ENCODE measurements at regions not wholly inside any gene's neighbourhood (a gene's known extent, or its start where the extent isn't known, plus 50 kb on each side); places are given as distances from the start of the nearest gene placed in this dataset.

DNA sequence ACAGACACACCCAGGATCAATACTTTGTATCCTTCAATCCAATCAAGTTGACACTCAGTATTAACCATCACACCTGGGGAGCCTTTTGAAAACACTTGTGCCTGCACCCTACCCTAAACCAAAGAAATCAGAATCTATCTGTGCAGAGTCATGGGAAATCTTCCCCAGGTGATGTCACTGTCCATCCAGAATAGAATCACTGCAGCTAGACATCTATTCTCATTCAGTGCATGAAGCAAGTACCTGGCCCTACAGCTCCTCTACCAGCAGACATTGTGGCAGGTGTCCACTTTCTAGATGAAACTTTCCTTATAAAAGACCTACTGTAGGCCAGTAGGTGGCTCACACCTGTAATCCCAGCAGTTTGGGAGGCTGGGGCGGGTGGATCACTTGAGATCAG lies 262.4 kb upstream of the MARCKS start:
- no peaks in the 10 kb centered on the region for H3K27me3 ChIP-seq
- H3K9me3 ChIP-seq (ENCODE audit: low read depth), result no peaks in the 10 kb centered on the region
- no peaks in the 10 kb centered on the region for H3K36me3 ChIP-seq
- no peak overlapping the region for H3K4me3 ChIP-seq
- TF ChIP-seq, protein P1, sequence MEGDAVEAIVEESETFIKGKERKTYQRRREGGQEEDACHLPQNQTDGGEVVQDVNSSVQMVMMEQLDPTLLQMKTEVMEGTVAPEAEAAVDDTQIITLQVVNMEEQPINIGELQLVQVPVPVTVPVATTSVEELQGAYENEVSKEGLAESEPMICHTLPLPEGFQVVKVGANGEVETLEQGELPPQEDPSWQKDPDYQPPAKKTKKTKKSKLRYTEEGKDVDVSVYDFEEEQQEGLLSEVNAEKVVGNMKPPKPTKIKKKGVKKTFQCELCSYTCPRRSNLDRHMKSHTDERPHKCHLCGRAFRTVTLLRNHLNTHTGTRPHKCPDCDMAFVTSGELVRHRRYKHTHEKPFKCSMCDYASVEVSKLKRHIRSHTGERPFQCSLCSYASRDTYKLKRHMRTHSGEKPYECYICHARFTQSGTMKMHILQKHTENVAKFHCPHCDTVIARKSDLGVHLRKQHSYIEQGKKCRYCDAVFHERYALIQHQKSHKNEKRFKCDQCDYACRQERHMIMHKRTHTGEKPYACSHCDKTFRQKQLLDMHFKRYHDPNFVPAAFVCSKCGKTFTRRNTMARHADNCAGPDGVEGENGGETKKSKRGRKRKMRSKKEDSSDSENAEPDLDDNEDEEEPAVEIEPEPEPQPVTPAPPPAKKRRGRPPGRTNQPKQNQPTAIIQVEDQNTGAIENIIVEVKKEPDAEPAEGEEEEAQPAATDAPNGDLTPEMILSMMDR (IDR thresholded peaks at IDR 0.05; ENCODE audit: low read depth, low read length), result no peak
- no peak overlapping the region for H3K27ac ChIP-seq
- no peak for DNase-seq (ENCODE audit: low read depth in 1 of 2, low spot score in 1 of 2)
- H3K4me1 ChIP-seq (ENCODE audit: low read depth), result peaks cover 29% of the 10 kb centered on the region

DNA sequence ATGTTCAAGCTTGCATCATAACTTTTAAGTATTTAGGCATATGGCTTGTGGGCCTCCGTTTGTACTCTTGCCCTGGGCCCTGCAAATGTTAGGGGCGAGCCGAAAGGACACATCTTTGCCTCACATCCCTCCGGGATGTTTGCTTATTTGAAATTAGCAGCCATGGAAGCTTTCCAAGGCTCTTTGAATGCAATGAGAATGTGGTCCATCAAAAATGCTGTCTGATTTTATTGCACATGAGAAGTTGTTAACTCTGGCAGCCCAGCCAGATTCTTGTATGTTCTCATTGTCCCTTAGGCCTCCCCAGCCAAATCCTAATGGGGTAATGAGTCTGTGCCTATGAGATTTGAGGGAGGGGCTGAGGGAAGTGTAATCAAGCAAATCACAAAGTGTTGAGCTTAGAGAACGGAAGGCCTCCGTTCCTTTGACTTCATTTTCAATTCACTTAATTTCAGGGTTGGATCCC lies 261.2 kb upstream of the MARCKS start:
- peak in 1 of 2 donors; percentile 43 for DNase-seq (ENCODE audit: low read depth in 1 of 2, low spot score in 1 of 2)
- TF ChIP-seq, protein P1 (IDR thresholded peaks at IDR 0.05; ENCODE audit: low read depth, low read length), result no peak
- no peaks in the 10 kb centered on the region for H3K27me3 ChIP-seq
- H3K27ac ChIP-seq, result no peak overlapping the region
- peaks cover 29% of the 10 kb centered on the region for H3K4me1 ChIP-seq (ENCODE audit: low read depth)
- no peaks in the 10 kb centered on the region for H3K36me3 ChIP-seq
- no peak overlapping the region for H3K4me3 ChIP-seq
- H3K9me3 ChIP-seq (ENCODE audit: low read depth), result no peaks in the 10 kb centered on the region

DNA sequence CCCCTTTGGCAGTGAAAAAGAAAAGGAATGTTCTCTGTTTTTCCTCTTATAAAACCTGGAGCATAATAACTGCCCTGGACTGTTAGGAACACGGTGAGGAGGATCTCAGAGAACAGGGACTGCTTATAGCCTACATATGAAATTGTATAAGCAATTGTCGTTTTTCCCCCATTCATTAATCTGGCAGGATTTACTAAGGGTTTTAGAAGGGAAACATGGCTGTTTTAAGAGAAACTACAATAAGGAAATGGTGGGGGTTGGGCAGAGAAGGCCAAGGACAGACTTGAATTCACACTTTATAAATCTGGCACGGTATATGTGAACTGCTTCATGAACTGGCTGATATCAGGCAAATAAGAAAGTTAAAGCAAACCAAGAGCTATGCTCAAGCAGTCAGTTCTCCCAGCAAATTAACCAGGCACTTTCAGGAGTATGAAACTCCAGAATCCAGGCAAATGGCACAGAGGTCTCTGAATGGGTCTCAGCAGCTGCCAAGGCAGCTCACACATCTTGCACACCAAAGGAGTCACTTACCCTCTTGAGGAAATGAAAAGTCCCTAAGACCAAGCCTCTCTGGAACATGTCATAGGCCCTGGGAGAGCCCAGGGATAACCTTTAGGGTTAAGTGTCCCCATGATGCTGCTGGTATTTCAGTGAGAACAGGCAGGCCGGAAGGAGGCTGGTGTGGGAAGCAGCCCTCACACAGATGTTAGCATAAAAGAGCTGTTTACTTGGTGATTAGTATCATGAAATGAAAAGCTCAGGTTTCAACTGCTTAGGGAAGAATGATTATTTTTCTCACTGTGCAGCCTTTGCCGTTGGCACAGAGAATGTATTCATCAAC lies 260.5 kb upstream of the MARCKS start:
- Histone ChIP-seq H3K36me3 (no peaks in the 10 kb centered on the region), H3K9me3 (ENCODE audit: low read depth) (no peaks in the 10 kb centered on the region), H3K4me1 (ENCODE audit: low read depth) (peaks cover 29% of the 10 kb centered on the region), H3K27me3 (no peaks in the 10 kb centered on the region), H3K27ac (peak overlapping the region; percentile 50), H3K4me3 (no peak overlapping the region)
- TF ChIP-seq, protein P1 (IDR thresholded peaks at IDR 0.05; ENCODE audit: low read depth, low read length), result no peak
- peak; percentile 20 to 33 for DNase-seq (ENCODE audit: low read depth in 1 of 2, low spot score in 1 of 2)

DNA sequence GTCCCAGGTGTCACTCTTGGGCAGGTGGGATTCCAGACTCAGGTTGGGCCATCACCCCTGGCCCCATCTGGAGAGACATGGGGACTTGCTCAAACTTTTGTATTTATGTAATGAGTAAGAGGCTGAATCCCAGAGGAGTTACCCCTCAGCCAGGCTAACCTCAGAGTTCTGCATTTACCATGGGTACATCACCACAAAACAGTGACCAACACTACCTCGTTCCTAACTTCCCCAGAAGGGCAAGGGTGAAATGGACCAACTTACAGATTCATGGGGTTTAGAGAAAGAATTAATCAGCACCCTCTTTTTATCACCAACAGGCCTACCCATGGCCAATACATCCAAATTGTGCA lies 259.9 kb upstream of the MARCKS start:
- H3K4me1 ChIP-seq (ENCODE audit: low read depth), result peaks cover 25% of the 10 kb centered on the region
- H3K27ac ChIP-seq, result no peak overlapping the region
- no peaks in the 10 kb centered on the region for H3K36me3 ChIP-seq
- no peaks in the 10 kb centered on the region for H3K9me3 ChIP-seq (ENCODE audit: low read depth)
- H3K4me3 ChIP-seq, result no peak overlapping the region
- DNase-seq (ENCODE audit: low read depth in 1 of 2, low spot score in 1 of 2), result peak in 1 of 2 donors; percentile 28
- H3K27me3 ChIP-seq, result no peaks in the 10 kb centered on the region
- TF ChIP-seq, protein P1 (IDR thresholded peaks at IDR 0.05; ENCODE audit: low read depth, low read length), result no peak

DNA sequence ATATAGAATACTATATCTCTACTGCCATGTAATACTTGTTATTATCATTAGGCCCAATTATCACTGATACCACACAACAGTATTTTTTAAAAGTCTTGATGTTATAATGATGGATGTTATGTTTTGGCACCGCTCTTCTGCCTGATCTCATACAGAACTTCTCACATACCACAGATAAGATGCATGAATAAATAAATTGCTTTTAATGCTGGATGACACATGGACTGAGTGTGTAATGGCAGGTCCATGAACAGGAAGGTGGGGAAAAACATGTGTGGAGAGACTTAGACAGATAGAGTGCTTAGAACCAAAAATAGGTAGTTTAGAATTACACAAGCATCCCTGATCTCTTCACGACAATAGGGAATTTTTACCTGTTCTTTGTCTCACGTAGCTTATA lies 258.4 kb upstream of the MARCKS start:
- no peaks in the 10 kb centered on the region for H3K9me3 ChIP-seq (ENCODE audit: low read depth)
- peaks cover 19% of the 10 kb centered on the region for H3K4me1 ChIP-seq (ENCODE audit: low read depth)
- H3K27me3 ChIP-seq, result peaks cover 3% of the 10 kb centered on the region
- no peak overlapping the region for H3K4me3 ChIP-seq
- TF ChIP-seq, protein P1 (IDR thresholded peaks at IDR 0.05; ENCODE audit: low read depth, low read length), result no peak
- no peak for DNase-seq (ENCODE audit: low read depth in 1 of 2, low spot score in 1 of 2)
- H3K36me3 ChIP-seq, result no peaks in the 10 kb centered on the region
- H3K27ac ChIP-seq, result no peak overlapping the region
